DND-41 (cell line): ENCODE measurements at regions not wholly inside any gene's neighbourhood (a gene's known extent, or its start where the extent isn't known, plus 50 kb on each side); places are given as distances from the start of the nearest gene placed in this dataset.

ENCODE experiments used
- CTCF ChIP-seq: IDR thresholded peaks from 2 replicates; pipeline ENCODE4 v1.5.1; 2012; ENCODE audit warnings: borderline replicate concordance, low read length, moderate library complexity, mild to moderate bottlenecking; ENCODE audit not compliant: poor library complexity, severe bottlenecking; ENCODE audit errors: extremely low read depth
- EZH2 ChIP-seq: IDR thresholded peaks from 3 replicates; pipeline ENCODE4 v1.6.1; 2012; ENCODE audit warnings: borderline replicate concordance, low read depth, mild to moderate bottlenecking, moderate library complexity, low read length, inconsistent platforms; ENCODE audit not compliant: severe bottlenecking

DNA sequence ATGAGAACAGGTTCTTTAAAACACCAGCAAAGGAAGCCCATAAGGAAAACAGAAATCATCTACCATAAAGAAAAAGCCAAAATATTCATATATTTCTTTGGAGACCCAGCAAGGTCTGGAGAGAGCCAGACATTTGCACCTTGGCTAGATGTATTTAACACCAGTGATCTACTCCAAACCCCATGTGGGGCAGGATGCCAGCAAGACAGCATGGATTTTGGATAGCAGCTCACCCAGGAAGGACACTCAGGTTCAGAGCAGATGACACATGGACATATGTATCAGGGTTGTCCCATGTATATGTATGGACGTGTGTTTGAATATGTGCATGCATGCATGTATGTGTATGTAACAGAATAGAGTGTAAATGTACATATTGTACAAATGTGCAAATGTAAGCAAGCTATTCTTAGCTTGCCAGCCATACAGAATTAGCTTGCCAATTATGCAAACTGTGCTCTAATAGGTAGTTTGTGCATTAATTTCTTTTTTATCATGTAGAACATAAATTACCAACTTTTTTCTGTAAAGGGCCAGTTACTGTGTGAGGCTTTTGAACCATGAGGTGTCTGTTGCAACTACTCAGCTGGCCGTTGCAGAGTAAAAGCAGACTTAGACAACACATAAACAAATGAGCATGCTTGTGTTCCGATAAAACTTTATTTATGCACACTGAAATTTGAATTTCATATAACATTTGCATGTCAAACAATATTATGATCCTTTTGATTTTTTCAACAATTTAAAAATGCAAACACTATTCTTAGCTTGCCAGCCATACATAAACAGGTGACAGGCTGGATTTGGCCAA lies 73.5 kb upstream of the KAZN start:
- TF ChIP-seq CTCF (no peak), EZH2 (no peak)
